ENCODE measurements at regions not wholly inside any gene's neighbourhood (a gene's known extent, or its start where the extent isn't known, plus 50 kb on each side); places are given as distances from the start of the nearest gene placed in this dataset.

- TF ChIP-seq CTCF (conservative IDR thresholded peaks at IDR 0.05): no peak
- no peak overlapping the region for H3K27ac ChIP-seq
These were observed 330.8 kb upstream of the SGCD start for GRCh38 chr5:155996123-155996522.

GRCh38 chr5:155998257-155998656 is 328.7 kb upstream of the SGCD start:
- no peak overlapping the region for H3K27ac ChIP-seq
- no peak for TF ChIP-seq CTCF (conservative IDR thresholded peaks at IDR 0.05)

GRCh38 chr5:156000115-156000514 is 326.8 kb upstream of the SGCD start:
- no peak for TF ChIP-seq CTCF (conservative IDR thresholded peaks at IDR 0.05)
- no peak overlapping the region for H3K27ac ChIP-seq

GRCh38 chr5:156004754-156005153 is 322.2 kb upstream of the SGCD start:
- TF ChIP-seq CTCF (conservative IDR thresholded peaks at IDR 0.05): no peak
- H3K27ac ChIP-seq: no peak overlapping the region

- no peak for TF ChIP-seq CTCF (conservative IDR thresholded peaks at IDR 0.05)
- no peak overlapping the region for H3K27ac ChIP-seq
These were observed 320.8 kb upstream of the SGCD start for GRCh38 chr5:156006026-156006647.

- no peak overlapping the region for H3K27ac ChIP-seq
- no peak for TF ChIP-seq CTCF (conservative IDR thresholded peaks at IDR 0.05)
These were observed 318.1 kb upstream of the SGCD start for GRCh38 chr5:156008844-156009243.

GRCh38 chr5:156009583-156009982 is 317.4 kb upstream of the SGCD start:
- TF ChIP-seq CTCF (conservative IDR thresholded peaks at IDR 0.05): no peak
- H3K27ac ChIP-seq: no peak overlapping the region
